GM10248 (cell line): ENCODE measurements at regions not wholly inside any gene's neighbourhood (a gene's known extent, or its start where the extent isn't known, plus 50 kb on each side); places are given as distances from the start of the nearest gene placed in this dataset.

Experiments used
- CTCF ChIA-PET: fragments of 300-600 bp; sonication (Branson Sonifier 250); formaldehyde crosslinking; extraction: SDS; loops from one replicate; lab custom pipeline; 2021; ENCODE audit warnings: antibody characterized with exemption; lab: Yijun Ruan, JAX
- POLR2A ChIA-PET: fragments of 350-650 bp; sonication (Branson Sonifier 250); formaldehyde crosslinking; extraction: SDS; loops from one replicate; lab custom pipeline; 2020; ENCODE audit warnings: antibody characterized with exemption; lab: Yijun Ruan, JAX
- DNase-seq: peaks from one replicate; pipeline ENCODE4 v3.0.0; 2012; ENCODE audit errors: extremely low spot score
- CTCF ChIP-seq: IDR thresholded peaks from 2 replicates; pipeline ENCODE4 v1.5.1; 2012; ENCODE audit warnings: mild to moderate bottlenecking, low read depth; ENCODE audit errors: extremely low read depth, missing control alignments, control extremely low read depth

- CTCF ChIA-PET, result no interaction called here
- no peak for TF ChIP-seq CTCF
- DNase-seq, result no peak
- POLR2A ChIA-PET, result no interaction called here
These were observed 736.0 kb upstream of the LRRC4C start for GRCh38 chr11:42195289-42196013.

GRCh38 chr11:42200311-42200710, 740.9 kb upstream of the LRRC4C start:
- no peak for DNase-seq
- ChIA-PET POLR2A (no interaction called here), CTCF (no interaction called here)
- TF ChIP-seq CTCF, result no peak

GRCh38 chr11:42201603-42202148, 742.2 kb upstream of the LRRC4C start:
- POLR2A ChIA-PET, result no interaction called here
- CTCF ChIA-PET, result no interaction called here
- TF ChIP-seq CTCF, result no peak
- DNase-seq, result no peak

GRCh38 chr11:42205518-42205917, 746.1 kb upstream of the LRRC4C start:
- CTCF ChIA-PET, result no interaction called here
- POLR2A ChIA-PET, result no interaction called here
- DNase-seq, result no peak
- no peak for TF ChIP-seq CTCF

DNA sequence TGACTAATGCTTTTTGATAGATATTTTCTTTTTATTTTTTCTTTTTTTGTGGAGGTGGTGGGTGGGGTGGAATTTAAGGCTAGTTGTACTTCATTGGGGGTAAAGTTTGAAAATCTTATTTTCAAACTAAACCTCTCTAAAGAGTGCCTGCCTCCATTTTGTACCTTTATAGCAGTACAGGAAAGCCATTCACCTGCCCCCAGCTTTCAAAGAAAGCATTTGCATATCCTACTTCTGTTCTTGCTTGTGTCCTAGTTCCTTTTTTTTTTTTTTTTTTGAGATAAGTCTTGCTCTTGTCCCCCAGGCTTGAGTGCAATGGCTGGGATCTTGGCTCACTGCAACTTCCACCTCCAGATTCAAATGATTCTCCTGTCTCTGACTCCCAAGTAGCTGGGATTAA, 766.2 kb upstream of the LRRC4C start:
- TF ChIP-seq CTCF, result no peak
- no peak for DNase-seq
- ChIA-PET CTCF (no interaction called here), POLR2A (no interaction called here)

DNA sequence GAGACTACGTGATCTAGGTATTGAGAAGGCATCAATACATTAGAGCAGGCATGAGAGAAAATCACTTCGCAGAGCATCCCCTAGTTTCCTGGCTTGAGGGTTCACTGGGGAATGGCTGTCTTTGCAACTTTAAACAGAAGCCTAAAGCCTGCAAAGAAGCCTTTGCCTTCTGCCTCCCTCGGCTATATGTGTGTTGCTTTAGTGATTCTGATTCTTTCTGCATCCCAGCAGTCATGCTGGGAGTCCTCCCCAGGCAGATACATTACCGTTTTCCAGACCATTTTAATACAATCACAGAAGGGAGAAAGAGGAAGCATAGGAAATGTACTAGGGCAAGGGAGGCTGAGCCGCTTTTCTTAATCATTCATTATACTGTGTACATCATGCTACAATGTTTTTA, 773.2 kb upstream of the LRRC4C start:
- ChIA-PET POLR2A (no interaction called here), CTCF (no interaction called here)
- TF ChIP-seq CTCF, result no peak
- DNase-seq, result no peak
